ENCODE measurements at regions not wholly inside any gene's neighbourhood (a gene's known extent, or its start where the extent isn't known, plus 50 kb on each side); places are given as distances from the start of the nearest gene placed in this dataset.

GRCh38 chr6:4678506-4679300 lies 97.5 kb upstream of the CDYL start:
- no peak for DNase-seq
- Histone ChIP-seq H3K36me3 (no peaks in the 10 kb centered on the region), H3K4me3 (no peak overlapping the region), H3K27me3 (replicated peaks in 1 of 7) (peaks cover 0 to 3% (median 0%) of the 10 kb centered on the region in 7 donors), H3K9me3 (no peaks in the 10 kb centered on the region), H3K27ac (no peak overlapping the region), H3K4me1 (no peaks in the 10 kb centered on the region)
- TF ChIP-seq POLR2A (IDR thresholded peaks at IDR 0.05) (no peak), CTCF (IDR thresholded peaks at IDR 0.05 in 8 of 11, conservative IDR thresholded peaks at IDR 0.05 in 3 of 11) (no peak), POLR2AphosphoS5 (IDR thresholded peaks at IDR 0.05) (no peak)
- intact Hi-C loops (cut with DNase I; ENCODE audit: low total_unique reads): no loop called here
- 71 to 88% (median 79%) methylated on average over 6 to 7 of the region's 7 CpGs for WGBS, 5 donors

DNA sequence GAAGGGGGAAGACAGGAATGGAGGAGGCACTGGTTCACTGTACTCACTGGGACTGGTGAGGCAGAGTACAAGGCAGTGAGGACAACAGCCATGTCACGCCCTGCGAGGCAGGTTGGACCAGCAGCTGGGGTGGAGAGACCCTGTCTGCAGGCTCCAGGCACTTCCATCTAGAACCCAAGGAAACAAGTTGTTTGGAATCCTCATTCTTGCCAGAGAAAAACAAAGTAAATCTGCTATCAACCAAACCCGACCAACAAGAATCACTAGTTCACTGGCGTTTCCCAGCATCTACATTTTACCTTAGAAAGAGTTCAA lies 98.5 kb upstream of the CDYL start:
- H3K27me3 ChIP-seq (replicated peaks in 1 of 7): peaks cover 0 to 3% (median 0%) of the 10 kb centered on the region in 7 donors
- TF ChIP-seq POLR2AphosphoS5 (IDR thresholded peaks at IDR 0.05) (no peak), CTCF (IDR thresholded peaks at IDR 0.05 in 8 of 11, conservative IDR thresholded peaks at IDR 0.05 in 3 of 11) (no peak), POLR2A (IDR thresholded peaks at IDR 0.05) (no peak)
- no peak overlapping the region for H3K27ac ChIP-seq
- no peak for DNase-seq
- 70 to 95% (median 87%) methylated on average over 4 of the region's 4 CpGs for WGBS, 5 donors
- H3K36me3 ChIP-seq: no peaks in the 10 kb centered on the region
- no peak overlapping the region for H3K4me3 ChIP-seq
- no peaks in the 10 kb centered on the region for H3K4me1 ChIP-seq
- no peaks in the 10 kb centered on the region for H3K9me3 ChIP-seq
- intact Hi-C loops (cut with DNase I; ENCODE audit: low total_unique reads): no loop called here

DNA sequence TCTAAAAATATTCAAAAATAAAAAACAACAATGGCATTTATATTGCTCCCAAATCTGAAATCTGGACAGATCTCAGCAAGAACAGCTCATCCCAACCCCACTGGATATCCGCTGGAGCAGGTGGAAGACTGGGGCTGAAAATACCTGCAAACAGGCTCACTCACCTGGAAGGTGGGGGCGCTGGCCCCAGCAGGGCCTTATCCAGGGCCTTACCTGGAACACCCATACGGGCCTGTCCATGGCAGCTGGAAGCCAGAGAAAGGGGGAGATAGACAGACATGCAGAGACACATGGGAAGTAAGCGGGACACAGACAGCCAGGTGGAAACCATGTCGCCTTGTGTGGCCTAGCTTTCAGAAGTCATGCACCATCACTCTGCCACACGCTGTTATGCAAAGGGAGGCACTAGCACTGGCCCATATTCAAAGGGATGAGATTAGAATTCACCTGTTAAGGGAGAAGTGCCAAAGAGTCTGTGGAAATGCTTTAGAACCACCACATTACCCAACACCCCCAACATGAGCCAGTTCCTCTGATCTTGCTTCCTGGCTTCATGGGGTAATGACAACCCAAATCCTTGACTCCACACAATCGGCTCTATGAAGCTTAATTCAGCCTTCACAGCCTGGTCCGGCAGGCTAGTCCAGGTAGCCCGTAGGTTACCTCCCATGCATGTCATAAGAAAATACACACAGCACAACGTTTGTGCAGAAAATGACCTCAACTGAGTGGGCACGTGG lies 99.0 kb upstream of the CDYL start:
- TF ChIP-seq POLR2AphosphoS5 (IDR thresholded peaks at IDR 0.05): no peak
- TF ChIP-seq POLR2A (IDR thresholded peaks at IDR 0.05): no peak
- no peak for TF ChIP-seq CTCF (IDR thresholded peaks at IDR 0.05 in 8 of 11, conservative IDR thresholded peaks at IDR 0.05 in 3 of 11)
- H3K4me1 ChIP-seq: no peaks in the 10 kb centered on the region
- DNase-seq: no peak
- no peaks in the 10 kb centered on the region for H3K9me3 ChIP-seq
- intact Hi-C loops (cut with DNase I; ENCODE audit: low total_unique reads): no loop called here
- H3K4me3 ChIP-seq: no peak overlapping the region
- no peak overlapping the region for H3K27ac ChIP-seq
- 73 to 91% (median 85%) methylated on average over 11 of the region's 11 CpGs for WGBS, 5 donors
- H3K36me3 ChIP-seq: no peaks in the 10 kb centered on the region
- peaks cover 0 to 3% (median 0%) of the 10 kb centered on the region in 7 donors for H3K27me3 ChIP-seq (replicated peaks in 1 of 7)

DNA sequence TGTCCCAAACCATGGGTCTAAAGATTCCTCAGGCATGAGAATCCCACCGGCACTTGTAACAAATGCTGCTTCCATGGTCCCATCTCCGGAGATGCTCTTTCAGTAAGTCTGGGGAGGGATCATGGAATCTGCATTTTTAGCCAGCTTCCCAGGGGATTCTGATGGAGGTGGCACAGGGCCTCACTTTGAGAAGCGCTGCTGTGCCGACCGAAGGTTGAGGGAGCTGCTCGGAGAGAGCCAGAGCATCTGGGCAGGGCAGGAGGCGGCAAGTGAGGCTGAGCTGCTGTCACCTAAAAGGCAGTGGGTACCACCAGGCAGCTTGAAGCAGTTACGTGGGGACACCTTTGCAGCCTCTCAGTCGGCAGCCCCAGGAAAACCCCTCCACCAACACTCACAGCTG lies 100.2 kb upstream of the CDYL start:
- DNase-seq: no peak
- TF ChIP-seq POLR2AphosphoS5 (IDR thresholded peaks at IDR 0.05) (no peak), POLR2A (IDR thresholded peaks at IDR 0.05) (no peak), CTCF (IDR thresholded peaks at IDR 0.05 in 8 of 11, conservative IDR thresholded peaks at IDR 0.05 in 3 of 11) (no peak)
- H3K27me3 ChIP-seq (replicated peaks in 1 of 7): peaks cover 0 to 3% (median 0%) of the 10 kb centered on the region in 7 donors
- H3K4me3 ChIP-seq: no peak overlapping the region
- intact Hi-C loops (cut with DNase I; ENCODE audit: low total_unique reads): no loop called here
- no peaks in the 10 kb centered on the region for H3K9me3 ChIP-seq
- no peak overlapping the region for H3K27ac ChIP-seq
- no peaks in the 10 kb centered on the region for H3K36me3 ChIP-seq
- WGBS, 5 donors: 82 to 98% (median 93%) methylated on average over 8 to 9 of the region's 9 CpGs
- H3K4me1 ChIP-seq: no peaks in the 10 kb centered on the region

Data from spleen (tissue), 11 donors.